Medulla oblongata (tissue), 1 donor: ENCODE measurements at regions not wholly inside any gene's neighbourhood (a gene's known extent, or its start where the extent isn't known, plus 50 kb on each side); places are given as distances from the start of the nearest gene placed in this dataset.
A peak's percentile ranks its signal among the peaks of the same experiment; 100 is the strongest.
"Not testable (repeated sequence)": the region's sequence is repeated elsewhere in the genome, so short reads cannot be mapped to it uniquely, and the experiment has no call there.

ENCODE experiments used
- DNase-seq: peaks from one replicate; pipeline ENCODE4 v3.0.0-alpha.2; 2015; ENCODE audit errors: extremely low spot score

- DNase-seq = not testable (repeated sequence)
Measured at GRCh38 chr1:95167503-95167902, 50.3 kb downstream of the TLCD4 start.

- DNase-seq = no peak
Measured at GRCh38 chr1:95168028-95168427, 50.9 kb downstream of the TLCD4 start.

GRCh38 chr1:95168761-95169351, 51.7 kb downstream of the TLCD4 start:
- DNase-seq = no peak

GRCh38 chr1:95169548-95169947, 52.4 kb downstream of the TLCD4 start:
- DNase-seq = no peak

GRCh38 chr1:95171270-95172245, 54.4 kb downstream of the TLCD4 start:
- peak; percentile 21 for DNase-seq

GRCh38 chr1:95176861-95177260, 57.1 kb upstream of the RWDD3 start:
- peak; percentile 34 for DNase-seq

GRCh38 chr1:95179205-95179986, 54.6 kb upstream of the RWDD3 start:
- no peak for DNase-seq

GRCh38 chr1:95180371-95180770, 53.6 kb upstream of the RWDD3 start:
- DNase-seq = no peak

GRCh38 chr1:95181096-95181495, 52.9 kb upstream of the RWDD3 start:
- no peak for DNase-seq

GRCh38 chr1:95183952-95184351, 50.1 kb upstream of the RWDD3 start:
- peak; percentile 50 for DNase-seq
